Activated naive CD8-positive, alpha-beta T cell treated with anti-CD3 and anti-CD28 coated beads, Interleukin-2, amount 50 U/mL, for 16 hours (primary cell): ENCODE measurements at regions not wholly inside any gene's neighbourhood (a gene's known extent, or its start where the extent isn't known, plus 50 kb on each side); places are given as distances from the start of the nearest gene placed in this dataset.
"Not testable (repeated sequence)": the region's sequence is repeated elsewhere in the genome, so short reads cannot be mapped to it uniquely, and the experiment has no call there.

ENCODE experiments used
- DNase-seq: peaks from one replicate; pipeline ENCODE4 v3.0.0-alpha.2; 2020; ENCODE audit warnings: low read depth, low spot score

DNA sequence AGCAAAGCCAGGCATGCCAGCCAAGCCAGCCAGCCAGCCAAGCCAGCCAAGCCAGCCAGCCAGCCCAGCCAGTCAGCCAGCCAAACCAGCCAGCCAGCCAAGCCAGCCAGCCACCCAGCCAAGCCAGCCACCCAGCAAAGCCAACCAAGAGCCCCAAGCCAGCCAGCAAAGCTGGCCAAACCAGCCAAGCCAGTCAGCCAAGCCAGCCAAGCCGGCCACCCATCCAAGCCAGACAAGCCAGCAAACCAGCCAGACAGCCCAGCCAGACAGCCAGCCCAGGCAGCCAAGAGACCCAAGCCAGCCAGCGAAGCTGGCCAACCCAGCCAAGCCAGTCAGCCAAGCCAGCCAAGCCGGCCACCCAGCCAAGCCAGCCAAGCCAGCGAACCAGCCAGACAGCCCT is 338.3 kb upstream of the PLGLB2 start:
- not testable (repeated sequence) for DNase-seq

DNA sequence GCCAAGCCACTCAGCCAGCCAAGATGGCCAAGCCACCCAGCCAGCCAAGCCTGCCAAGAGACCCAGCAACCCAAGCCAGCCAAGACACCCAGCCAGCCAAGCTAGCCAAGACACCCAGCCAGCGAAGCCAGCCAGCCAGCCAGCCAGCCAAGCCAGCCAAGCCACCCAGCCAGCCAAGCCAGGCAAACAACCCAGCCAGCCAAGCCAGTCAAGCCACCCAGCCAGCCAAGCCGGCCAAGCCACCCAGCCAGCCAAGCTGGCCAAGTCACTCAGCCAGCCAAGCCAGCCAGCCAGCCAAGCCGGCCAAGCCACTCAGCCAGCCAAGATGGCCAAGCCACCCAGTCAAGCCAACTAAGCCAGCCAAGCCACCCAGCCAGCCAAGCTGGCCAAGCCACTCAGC is 337.5 kb upstream of the PLGLB2 start:
- not testable (repeated sequence) for DNase-seq

DNA sequence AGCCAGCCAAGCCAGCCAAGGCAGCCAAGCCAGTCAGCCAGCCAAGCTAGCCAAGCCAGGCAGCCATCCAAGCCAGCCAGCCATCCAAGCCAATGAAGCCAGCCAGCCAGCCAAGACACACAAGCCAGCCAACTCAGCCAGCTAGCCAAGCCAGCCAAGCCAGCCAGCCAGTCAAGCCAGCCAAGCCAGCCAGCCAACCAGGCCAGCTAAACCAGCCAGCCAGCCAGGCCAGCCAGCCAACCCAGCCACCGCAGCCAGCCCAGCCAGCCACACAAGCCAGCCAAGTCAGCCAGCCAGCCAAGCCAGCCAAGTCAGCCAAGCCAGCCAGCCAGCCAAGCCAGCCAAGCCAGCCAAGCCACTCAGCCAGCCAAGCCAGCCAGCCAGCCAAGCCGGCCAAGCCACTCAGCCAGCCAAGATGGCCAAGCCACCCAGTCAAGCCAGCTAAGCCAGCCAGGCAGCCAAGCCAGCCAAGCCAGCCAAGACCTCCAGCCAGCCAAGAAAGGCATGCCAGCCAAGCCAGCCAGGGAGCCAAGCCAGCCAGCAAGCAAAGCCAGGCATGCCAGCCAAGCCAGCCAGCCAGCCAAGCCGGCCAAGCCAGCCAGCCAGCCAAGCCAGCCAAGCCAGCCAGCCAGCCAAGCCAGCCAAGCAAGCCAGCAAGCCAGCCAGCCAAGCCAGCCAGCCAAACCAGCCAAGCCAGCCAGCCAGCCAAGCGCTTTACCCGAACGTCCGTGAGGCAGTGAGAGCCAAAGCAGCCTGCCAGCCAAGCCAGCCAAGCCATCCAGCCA is 335.7 kb upstream of the PLGLB2 start:
- not testable (repeated sequence) for DNase-seq

DNA sequence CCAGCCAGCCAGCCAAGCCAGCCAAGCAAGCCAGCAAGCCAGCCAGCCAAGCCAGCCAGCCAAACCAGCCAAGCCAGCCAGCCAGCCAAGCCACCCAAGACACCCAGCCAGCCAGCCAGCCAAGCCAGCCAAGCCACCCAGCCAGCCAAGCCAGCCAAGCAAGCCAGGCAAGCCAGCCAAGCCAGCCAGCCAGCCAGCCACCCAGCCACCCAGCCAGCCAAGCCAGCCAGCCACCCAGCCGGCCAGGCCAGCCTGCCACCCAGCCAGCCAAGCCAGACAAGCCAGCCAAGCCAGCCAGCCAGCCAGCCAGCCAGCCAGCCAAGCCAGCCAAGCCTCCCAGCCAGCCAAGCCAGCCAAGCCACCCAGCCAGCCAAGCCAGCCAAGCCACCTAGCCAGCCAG is 333.6 kb upstream of the PLGLB2 start:
- not testable (repeated sequence) for DNase-seq

DNA sequence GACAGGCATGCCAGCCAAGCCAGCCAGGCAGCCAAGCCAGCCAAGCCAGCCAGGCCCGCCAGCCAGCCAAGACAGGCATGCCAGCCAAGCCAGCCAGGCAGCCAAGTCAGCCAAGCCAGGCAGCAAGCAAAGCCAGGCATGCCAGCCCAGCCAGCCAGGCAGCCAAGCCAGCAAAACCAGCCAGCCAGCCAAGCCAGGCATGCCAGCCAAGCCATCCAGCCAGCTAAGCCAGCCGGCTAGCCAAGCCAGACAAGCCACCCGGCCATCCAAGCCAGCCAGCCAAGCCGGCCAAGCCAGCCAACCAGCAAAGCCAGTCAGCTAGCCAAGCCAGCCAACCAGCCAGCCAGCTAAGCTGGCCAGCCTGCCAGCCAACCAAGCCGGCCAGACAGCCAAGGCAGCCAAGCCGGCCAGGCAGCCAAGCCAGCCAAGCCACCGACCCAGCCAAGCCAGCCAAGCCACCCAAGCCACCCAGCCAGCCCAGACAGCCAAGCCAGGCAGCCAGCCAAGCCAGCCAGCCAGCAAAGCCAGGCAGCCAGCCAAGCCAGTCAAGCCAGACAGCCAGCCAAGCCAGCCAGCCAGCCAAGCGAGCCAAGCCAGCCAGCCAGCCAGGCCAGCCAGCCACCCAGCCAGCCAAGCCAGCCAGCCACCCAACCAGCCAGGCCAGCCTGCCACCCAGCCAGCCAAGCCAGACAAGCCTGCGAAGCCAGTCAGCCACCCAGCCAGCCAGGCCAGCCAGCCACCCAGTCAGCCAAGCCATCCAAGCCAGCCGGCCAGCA is 332.9 kb upstream of the PLGLB2 start:
- not testable (repeated sequence) for DNase-seq

DNA sequence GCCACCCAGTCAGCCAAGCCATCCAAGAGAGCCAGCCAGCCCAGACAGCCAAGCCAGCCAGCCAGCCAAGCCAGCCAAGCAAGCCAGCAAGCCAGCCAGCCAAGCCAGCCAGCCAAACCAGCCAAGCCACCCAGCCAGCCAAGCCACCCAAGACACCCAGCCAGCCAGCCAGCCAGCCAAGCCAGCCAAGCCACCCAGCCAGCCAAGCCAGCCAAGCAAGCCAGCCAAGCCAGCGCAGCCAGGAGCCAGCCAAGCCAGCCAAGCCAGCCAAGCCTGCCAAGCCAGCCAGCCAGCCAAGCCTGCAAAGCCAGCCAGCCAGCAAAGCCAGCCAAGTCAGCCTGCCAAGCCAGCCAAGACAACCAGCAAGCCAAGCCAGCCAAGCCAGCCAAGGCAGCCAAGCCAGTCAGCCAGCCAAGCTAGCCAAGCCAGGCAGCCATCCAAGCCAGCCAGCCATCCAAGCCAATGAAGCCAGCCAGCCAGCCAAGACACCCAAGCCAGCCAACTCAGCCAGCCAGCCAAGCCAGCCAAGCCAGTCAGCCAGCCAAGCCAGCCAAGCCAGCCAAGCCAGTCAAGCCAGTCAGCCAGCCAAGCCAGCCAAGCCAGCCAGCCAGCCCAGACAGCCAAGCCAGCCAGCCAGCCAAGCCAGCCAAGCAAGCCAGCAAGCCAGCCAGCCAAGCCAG is 332.2 kb upstream of the PLGLB2 start:
- DNase-seq, result not testable (repeated sequence)

DNA sequence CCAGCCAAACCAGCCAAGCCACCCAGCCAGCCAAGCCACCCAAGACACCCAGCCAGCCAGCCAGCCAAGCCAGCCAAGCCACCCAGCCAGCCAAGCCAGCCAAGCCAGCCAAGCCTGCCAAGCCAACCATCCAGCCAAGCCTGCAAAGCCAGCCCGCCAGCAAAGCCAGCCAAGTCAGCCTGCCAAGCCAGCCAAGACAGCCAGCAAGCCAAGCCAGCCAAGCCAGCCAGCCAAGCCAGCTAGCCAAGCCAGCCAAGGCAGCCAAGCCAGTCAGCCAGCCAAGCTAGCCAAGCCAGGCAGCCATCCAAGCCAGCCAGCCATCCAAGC is 331.7 kb upstream of the PLGLB2 start:
- not testable (repeated sequence) for DNase-seq

DNA sequence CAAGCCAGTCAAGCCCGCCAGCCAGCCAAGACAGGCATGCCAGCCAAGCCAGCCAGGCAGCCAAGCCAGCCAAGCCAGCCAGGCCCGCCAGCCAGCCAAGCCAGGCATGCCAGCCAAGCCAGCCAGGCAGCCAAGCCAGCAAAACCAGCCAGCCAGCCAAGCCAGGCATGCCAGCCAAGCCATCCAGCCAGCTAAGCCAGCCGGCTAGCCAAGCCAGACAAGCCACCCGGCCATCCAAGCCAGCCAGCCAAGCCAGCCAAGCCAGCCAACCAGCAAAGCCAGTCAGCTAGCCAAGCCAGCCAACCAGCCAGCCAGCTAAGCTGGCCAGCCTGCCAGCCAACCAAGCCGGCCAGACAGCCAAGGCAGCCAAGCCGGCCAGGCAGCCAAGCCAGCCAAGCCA is 330.7 kb upstream of the PLGLB2 start:
- not testable (repeated sequence) for DNase-seq

DNA sequence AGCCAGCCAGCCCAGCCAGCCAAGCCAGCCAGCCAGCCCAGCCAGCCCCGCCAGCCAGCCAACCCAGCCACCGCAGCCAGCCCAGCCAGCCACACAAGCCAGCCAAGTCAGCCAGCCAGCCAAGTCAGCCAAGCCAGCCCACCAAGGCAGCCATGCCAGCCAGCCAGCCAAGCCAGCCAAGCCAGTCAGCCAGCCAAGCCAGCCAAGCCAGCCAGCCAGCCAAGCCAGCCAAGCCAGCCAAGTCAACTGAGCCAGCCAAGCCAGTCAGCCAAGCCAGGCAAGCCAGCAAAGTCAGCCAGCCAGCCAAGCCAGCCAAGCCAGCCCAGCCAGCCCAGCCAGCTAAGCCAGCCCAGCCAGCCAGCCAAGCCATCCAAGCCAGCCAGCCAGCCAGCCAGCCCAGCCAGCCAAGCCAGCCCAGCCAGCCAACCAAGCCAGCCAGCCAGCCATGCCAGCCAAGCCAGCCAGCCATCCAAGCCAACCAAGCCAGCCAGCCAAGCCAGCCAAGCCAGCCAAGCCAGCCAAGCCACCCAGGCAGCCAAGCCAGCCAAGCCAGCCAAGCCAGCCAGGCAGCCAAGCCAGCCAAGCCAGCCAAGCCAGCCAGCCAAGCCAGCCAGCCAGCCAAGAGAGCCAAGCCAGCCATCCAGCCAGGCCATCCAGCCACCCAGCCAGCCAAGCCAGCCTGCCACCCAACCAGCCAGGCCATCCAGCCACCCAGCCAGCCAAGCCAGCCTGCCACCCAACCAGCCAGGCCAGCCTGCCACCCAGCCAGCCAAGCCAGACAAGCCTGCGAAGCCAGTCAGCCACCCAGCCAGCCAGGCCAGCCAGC is 329.9 kb upstream of the PLGLB2 start:
- not testable (repeated sequence) for DNase-seq

DNA sequence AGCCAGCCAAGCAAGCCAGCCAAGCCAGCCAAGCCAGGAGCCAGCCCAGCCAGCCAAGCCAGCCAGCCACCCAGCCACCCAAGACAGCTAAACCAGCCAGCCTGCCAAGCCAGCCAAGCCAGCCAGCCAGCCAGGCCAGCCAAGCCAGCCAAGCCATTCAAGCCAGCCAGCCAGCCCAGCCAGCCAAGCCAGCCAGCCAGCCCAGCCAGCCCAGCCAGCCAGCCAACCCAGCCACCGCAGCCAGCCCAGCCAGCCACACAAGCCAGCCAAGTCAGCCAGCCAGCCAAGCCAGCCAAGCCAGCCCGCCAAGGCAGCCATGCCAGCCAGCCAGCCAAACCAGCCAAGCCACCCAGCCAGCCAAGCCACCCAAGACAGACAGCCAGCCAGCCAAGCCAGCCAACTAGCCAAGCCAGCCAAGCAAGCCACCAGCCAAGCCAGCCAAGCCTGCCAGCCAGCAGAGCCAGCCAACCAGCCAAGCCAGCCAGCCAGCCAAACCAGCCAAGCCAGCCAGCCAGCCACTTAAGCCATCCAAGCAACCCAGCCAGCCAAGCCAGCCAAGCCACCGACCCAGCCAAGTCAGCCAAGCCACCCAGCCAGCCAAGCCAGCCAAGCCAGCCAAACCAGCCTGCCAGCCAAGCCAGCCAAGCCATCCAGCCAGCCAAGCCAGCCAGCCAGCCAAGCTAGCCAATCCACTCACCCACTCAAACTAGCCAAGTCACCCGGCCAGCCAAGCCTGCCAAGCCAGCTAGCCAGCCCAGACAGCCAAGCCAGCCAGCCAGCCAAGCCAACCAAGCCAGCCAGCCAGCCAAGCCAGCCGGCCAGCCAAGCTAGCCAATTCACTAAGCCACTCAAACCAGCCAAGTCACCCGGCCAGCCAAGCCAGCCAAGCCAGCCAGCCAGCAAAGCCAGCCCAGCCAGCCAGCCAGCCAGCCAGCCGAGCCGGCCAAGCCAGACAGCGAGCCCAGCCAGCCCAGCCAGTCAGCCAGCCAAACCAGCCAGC is 328.8 kb upstream of the PLGLB2 start:
- not testable (repeated sequence) for DNase-seq

DNA sequence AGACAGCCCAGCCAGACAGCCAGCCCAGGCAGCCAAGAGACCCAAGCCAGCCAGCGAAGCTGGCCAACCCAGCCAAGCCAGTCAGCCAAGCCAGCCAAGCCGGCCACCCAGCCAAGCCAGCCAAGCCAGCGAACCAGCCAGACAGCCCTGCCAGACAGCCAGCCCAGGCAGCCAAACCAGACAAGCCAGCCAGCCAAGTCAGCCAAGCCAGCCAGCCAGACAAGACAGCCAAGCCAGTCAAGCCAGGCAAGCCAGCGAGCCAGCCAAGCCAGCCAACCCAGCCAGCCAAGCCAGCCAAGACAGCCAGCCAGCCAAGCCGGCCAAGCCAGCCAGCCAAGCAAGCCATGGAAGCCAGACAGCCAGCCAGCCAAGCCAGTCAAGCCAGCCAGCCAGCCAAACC is 327.9 kb upstream of the PLGLB2 start:
- DNase-seq, result not testable (repeated sequence)

DNA sequence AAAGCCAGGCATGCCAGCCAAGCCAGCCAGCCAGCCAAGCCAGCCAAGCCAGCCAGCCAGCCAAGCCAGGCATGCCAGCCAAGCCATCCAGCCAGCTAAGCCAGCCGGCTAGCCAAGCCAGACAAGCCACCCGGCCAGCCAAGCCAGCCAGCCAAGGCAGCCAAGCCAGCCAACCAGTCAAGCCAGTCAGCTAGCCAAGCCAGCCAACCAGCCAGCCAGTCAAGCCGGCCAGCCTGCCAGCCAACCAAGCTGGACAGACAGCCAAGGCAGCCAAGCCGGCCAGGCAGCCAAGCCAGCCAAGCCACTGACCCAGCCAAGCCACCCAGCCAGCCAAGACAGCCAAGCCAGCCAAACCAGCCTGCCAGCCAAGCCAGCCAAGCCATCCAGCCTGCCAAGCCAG is 326.9 kb upstream of the PLGLB2 start:
- not testable (repeated sequence) for DNase-seq

DNA sequence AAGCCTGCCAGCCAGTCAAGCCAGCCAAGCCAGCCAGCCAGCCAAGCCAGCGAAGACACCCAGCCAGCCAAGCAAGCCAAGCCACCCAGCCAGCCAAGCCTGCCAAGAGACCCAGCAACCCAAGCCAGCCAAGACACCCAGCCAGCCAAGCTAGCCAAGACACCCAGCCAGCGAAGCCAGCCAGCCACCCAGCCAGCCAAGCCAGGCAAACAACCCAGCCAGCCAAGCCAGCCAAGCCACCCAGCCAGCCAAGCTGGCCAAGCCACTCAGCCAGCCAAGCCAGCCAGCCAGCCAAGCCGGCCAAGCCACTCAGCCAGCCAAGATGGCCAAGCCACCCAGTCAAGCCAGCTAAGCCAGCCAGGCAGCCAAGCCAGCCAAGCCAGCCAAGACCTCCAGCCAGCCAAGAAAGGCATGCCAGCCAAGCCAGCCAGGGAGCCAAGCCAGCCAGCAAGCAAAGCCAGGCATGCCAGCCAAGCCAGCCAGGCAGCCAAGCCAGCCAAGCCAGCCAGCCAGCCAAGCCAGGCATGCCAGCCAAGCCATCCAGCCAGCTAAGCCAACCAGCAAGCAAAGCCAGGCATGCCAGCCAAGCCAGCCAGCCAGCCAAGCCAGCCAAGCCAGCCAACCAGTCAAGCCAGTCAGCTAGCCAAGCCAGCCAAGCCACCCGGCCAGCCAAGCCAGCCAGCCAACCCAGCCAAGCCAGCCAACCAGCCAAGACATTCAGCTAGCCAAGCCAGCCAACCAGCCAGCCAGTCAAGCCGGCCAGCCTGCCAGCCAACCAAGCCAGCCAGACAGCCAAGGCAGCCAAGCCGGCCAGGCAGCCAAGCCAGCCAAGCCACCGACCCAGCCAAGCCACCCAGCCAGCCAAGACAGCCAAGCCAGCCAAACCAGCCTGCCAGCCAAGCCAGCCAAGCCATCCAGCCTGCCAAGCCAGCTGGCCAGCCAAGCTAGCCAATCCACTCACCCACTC is 323.8 kb upstream of the PLGLB2 start:
- DNase-seq, result not testable (repeated sequence)

DNA sequence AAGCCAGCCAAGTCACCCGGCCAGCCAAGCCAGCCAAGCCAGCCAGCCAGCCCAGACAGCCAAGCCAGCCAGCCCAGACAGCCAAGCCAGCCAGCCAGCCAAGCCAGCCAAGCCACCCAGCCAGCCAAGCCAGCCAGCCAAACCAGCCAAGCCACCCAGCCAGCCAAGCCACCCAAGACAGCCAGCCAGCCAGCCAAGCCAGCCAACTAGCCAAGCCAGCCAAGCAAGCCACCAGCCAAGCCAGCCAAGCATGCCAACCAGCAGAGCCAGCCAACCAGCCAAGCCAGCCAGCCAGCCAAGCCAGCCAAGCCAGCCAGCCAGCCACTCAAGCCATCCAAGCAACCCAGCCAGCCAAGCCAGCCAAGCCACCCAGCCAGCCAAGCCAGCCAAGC is 323.1 kb upstream of the PLGLB2 start:
- not testable (repeated sequence) for DNase-seq

DNA sequence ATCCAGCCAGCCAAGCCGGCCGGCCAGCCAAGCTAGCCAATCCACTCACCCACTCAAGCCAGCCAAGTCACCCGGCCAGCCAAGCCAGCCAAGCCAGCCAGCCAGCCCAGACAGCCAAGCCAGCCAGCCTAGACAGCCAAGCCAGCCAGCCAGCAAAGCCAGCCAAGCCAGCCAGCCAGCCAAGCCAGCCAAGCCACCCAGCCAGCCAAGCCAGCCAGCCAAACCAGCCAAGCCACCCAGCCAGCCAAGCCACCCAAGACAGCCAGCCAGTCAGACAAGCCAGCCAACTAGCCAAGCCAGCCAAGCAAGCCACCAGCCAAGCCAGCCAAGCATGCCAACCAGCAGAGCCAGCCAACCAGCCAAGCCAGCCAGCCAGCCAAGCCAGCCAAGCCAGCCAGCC is 322.7 kb upstream of the PLGLB2 start:
- DNase-seq, result not testable (repeated sequence)

DNA sequence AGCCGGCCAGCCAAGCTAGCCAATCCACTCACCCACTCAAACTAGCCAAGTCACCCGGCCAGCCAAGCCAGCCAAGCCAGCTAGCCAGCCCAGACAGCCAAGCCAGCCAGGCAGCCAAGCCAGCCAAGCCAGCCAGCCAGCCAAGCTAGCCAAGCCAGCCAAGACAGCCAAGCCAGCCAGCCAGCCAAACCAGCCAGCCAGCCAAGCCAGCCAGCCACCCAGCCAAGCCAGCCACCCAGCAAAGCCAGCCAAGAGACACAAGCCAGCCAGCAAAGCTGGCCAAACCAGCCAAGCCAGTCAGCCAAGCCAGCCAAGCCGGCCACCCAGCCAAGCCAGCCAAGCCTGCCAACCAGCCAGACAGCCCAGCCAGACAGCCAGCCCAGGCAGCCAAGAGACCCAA is 322.2 kb upstream of the PLGLB2 start:
- DNase-seq, result not testable (repeated sequence)

DNA sequence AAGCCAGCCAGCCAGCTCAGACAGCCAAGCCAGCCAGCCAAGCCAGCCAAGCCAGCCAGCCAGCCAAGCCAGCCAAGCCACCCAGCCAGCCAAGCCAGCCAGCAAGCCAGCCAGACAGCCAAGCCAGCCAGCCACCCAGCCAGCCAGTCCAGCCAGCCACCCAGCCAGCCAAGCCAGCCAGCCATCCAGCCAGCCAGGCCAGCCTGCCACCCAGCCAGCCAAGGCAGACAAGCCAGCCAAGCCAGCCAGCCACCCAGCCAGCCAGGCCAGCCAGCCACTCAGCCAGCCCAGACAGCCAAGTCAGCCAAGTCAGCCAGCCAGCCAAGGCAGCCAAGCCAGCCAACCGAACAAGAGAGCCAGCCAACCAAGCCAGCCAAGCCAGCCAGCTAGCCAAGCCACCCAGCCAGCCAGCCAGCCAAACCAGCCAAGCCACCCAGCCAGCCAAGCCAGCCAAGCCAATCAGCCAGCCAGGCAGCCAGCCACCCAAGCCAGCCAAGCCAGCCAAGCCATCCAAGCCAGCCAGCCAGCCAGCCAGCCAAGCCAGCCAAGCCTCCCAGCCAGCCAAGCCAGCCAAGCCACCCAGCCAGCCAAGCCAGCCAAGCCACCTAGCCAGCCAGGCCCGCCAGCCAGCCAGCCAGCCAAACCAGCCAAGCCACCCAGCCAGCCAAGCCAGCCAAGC is 319.3 kb upstream of the PLGLB2 start:
- DNase-seq, result not testable (repeated sequence)

DNA sequence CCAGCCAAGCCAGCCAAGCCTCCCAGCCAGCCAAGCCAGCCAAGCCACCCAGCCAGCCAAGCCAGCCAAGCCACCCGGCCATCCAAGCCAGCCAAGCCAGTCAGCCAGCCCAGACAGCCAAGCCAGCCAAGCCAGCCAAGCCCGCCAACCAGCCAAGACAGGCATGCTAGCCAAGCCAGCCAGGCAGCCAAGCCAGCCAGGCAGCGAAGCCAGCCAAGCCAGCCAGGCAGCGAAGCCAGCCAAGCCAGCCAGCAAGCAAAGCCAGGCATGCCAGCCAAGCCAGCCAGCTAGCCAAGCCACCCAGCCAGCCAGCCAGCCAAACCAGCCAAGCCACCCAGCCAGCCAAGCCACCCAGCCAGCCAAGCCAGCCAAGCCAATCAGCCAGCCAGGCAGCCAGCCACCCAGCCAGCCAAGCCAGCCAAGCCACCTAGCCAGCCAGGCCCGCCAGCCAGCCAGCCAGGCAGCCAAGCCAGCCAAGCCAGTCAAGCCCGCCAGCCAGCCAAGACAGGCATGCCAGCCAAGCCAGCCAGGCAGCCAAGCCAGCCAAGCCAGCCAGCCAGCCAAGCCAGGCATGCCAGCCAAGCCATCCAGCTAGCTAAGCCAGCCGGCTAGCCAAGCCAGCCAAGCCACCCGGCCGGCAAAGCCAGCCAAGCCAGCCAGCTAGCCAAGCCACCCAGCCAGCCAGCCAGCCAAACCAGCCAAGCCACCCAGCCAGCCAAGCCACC is 318.5 kb upstream of the PLGLB2 start:
- DNase-seq, result not testable (repeated sequence)
